Neuronal stem cell (in vitro differentiated cells): ENCODE measurements at regions not wholly inside any gene's neighbourhood (a gene's known extent, or its start where the extent isn't known, plus 50 kb on each side); places are given as distances from the start of the nearest gene placed in this dataset.

Experiments
- DNase-seq: peaks from one replicate; pipeline ENCODE4 v3.0.0-alpha.2; 2013; ENCODE audit warnings: low spot score
- H2AFZ ChIP-seq: one replicate; pipeline ENCODE4 v1.6.1; 2013; ENCODE audit warnings: mild to moderate bottlenecking, low read length, inconsistent platforms
- H2AK5ac ChIP-seq: 2 replicates; pipeline ENCODE4 v1.6.1; 2013; ENCODE audit warnings: low read depth, mild to moderate bottlenecking, inconsistent platforms, low read length, moderate library complexity, mixed read lengths
- H2BK120ac ChIP-seq: 2 replicates; pipeline ENCODE4 v1.6.1; 2013; ENCODE audit warnings: low read depth, mild to moderate bottlenecking, inconsistent platforms, low read length, moderate library complexity, mixed read lengths
- H2BK12ac ChIP-seq: one replicate; pipeline ENCODE4 v1.6.1; 2013; ENCODE audit warnings: low read length, inconsistent platforms
- H2BK15ac ChIP-seq: 2 replicates; pipeline ENCODE4 v1.6.1; 2013; ENCODE audit warnings: mild to moderate bottlenecking, low read length, inconsistent platforms, mixed read lengths
- H2BK5ac ChIP-seq: one replicate; pipeline ENCODE4 v1.6.1; 2013; ENCODE audit warnings: inconsistent platforms, mild to moderate bottlenecking, low read length, moderate library complexity
- H3K14ac ChIP-seq: one replicate; pipeline ENCODE4 v1.6.1; 2013; ENCODE audit warnings: low read length, inconsistent platforms
- H3K18ac ChIP-seq: 2 replicates; pipeline ENCODE4 v1.6.1; 2013; ENCODE audit warnings: low read length, inconsistent platforms
- H3K23ac ChIP-seq: 2 replicates; pipeline ENCODE4 v1.6.1; 2013; ENCODE audit warnings: low read depth, mild to moderate bottlenecking, mixed read lengths, low read length, inconsistent platforms; ENCODE audit not compliant: poor library complexity
- H3K27ac ChIP-seq: replicated peaks from 3 replicates; pipeline ENCODE4 v1.5.1; 2013; ENCODE audit warnings: low read length, inconsistent platforms
- H3K27me3 ChIP-seq, 3 experiments: 2 replicates each; pipeline ENCODE4 v1.6.1; 2013; ENCODE audit warnings: low read length in 3 of 3, mild to moderate bottlenecking in 2 of 3, inconsistent platforms in 1 of 3, low read depth in 1 of 3, mixed read lengths in 1 of 3, moderate library complexity in 1 of 3; ENCODE audit not compliant: control insufficient read depth in 3 of 3, insufficient read depth in 3 of 3
- H3K36me3 ChIP-seq, 2 donors: replicated peaks in 1 of 2; 2 replicates each; pipeline ENCODE4 v1.6.1; 2013; ENCODE audit warnings: low read length in 2 of 2; ENCODE audit not compliant: control insufficient read depth in 2 of 2, insufficient read depth in 2 of 2
- H3K4ac ChIP-seq: 2 replicates; pipeline ENCODE4 v1.6.1; 2013; ENCODE audit warnings: inconsistent platforms, mild to moderate bottlenecking, low read length, moderate library complexity
- H3K4me1 ChIP-seq, 2 donors: 1 replicate in 1 of 2; 2 replicates in 1 of 2; pipeline ENCODE4 v1.6.1; 2013; ENCODE audit warnings: low read length in 2 of 2, low read depth in 1 of 2; ENCODE audit not compliant: control insufficient read depth in 2 of 2, insufficient read depth in 1 of 2
- H3K4me2 ChIP-seq: one replicate; pipeline ENCODE4 v1.6.1; 2013; ENCODE audit warnings: mild to moderate bottlenecking, low read length, inconsistent platforms; ENCODE audit not compliant: insufficient read depth, poor library complexity, severe bottlenecking
- H3K4me3 ChIP-seq, 2 donors: 2 replicates each; pipeline ENCODE4 v1.5.1; 2013; ENCODE audit warnings: low read length in 2 of 2, mild to moderate bottlenecking in 2 of 2, inconsistent platforms in 1 of 2, moderate library complexity in 1 of 2
- H3K79me1 ChIP-seq: one replicate; pipeline ENCODE4 v1.6.1; 2013; ENCODE audit warnings: low read depth, mild to moderate bottlenecking, inconsistent platforms, low read length, moderate library complexity
- H3K9ac ChIP-seq: one replicate; pipeline ENCODE4 v1.6.1; 2013; ENCODE audit warnings: mild to moderate bottlenecking, low read depth, low read length, inconsistent platforms; ENCODE audit not compliant: poor library complexity
- H3K9me3 ChIP-seq, 2 donors: replicated peaks in 1 of 2; 2 replicates each; pipeline versions ENCODE3 to v1.6.1; 2013; ENCODE audit warnings: low read length in 2 of 2, mild to moderate bottlenecking in 2 of 2, inconsistent platforms in 1 of 2, low read depth in 1 of 2, mixed read lengths in 1 of 2, moderate library complexity in 1 of 2; ENCODE audit not compliant: control insufficient read depth in 2 of 2, insufficient read depth in 1 of 2
- H4K8ac ChIP-seq: one replicate; pipeline ENCODE4 v1.6.1; 2013; ENCODE audit warnings: low read depth, mild to moderate bottlenecking, inconsistent platforms, low read length, moderate library complexity
- H4K91ac ChIP-seq: one replicate; pipeline ENCODE4 v1.6.1; 2013; ENCODE audit warnings: low read length, low read depth, mild to moderate bottlenecking, inconsistent platforms; ENCODE audit not compliant: poor library complexity
- WGBS, 2 donors: extraction: QIAGEN DNeasy Blood & Tissue Kit; methylation state at CpG; one replicate each; pipeline ENCODE4 v1.1.7; 2013; ENCODE audit warnings: missing lambda C conversion rate in 2 of 2, mixed read lengths in 1 of 2; ENCODE audit not compliant: insufficient read length in 2 of 2, insufficient replicate concordance in 1 of 2; ENCODE audit errors: extremely low coverage in 2 of 2; 5-methylcytosine and 5-hydroxymethylcytosine counted together

DNA sequence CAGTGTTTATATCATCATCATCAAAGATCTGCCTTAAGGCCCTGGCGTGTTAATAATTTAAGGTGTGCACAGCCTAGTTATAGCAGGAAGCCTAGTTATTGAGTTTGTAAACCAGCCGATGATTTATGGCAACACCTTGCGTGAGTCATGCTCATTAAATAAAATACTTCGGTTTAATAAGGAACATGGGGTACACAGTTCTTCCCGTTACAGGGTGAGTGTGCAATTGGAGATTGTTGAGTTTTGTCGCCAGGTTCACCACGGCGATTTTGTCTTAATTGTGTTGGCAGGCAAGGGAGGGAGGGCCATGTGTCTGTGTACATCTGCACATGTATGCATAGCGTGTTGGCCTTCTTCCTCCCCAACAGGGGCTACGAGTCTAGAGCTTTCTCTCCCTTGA lies 104.0 kb downstream of the TFAP2A start:
- peaks cover 0 to 12% of the 10 kb centered on the region in 2 donors for H3K4me1 ChIP-seq
- H3K27me3 ChIP-seq = no peaks in the 10 kb centered on the region
- H4K91ac ChIP-seq = no peak overlapping the region
- no peak overlapping the region for H2BK120ac ChIP-seq
- WGBS, 2 donors = no CpG with 5 or more reads among the region's 10 CpGs
- H3K14ac ChIP-seq = no peak overlapping the region
- H3K36me3 ChIP-seq = no peaks in the 10 kb centered on the region
- H2BK5ac ChIP-seq = no peak overlapping the region
- no peak overlapping the region for H3K4ac ChIP-seq
- no peak overlapping the region for H3K9ac ChIP-seq
- H2BK12ac ChIP-seq = no peak overlapping the region
- H2AK5ac ChIP-seq = no peak overlapping the region
- no peak overlapping the region for H3K27ac ChIP-seq
- no peaks in the 10 kb centered on the region for H3K79me1 ChIP-seq
- H4K8ac ChIP-seq = no peak overlapping the region
- no peak overlapping the region for H3K4me2 ChIP-seq
- DNase-seq = no peak
- H3K18ac ChIP-seq = no peak overlapping the region
- H3K4me3 ChIP-seq = no peak overlapping the region
- no peaks in the 10 kb centered on the region for H3K9me3 ChIP-seq
- no peak overlapping the region for H2BK15ac ChIP-seq
- no peak overlapping the region for H2AFZ ChIP-seq
- no peak overlapping the region for H3K23ac ChIP-seq

GRCh38 chr6:10310330-10310653 lies 104.6 kb downstream of the TFAP2A start:
- Histone ChIP-seq H3K27me3 (no peaks in the 10 kb centered on the region), H2AK5ac (no peak overlapping the region), H3K14ac (no peak overlapping the region), H3K79me1 (no peaks in the 10 kb centered on the region), H3K4ac (no peak overlapping the region), H2BK12ac (no peak overlapping the region), H4K8ac (no peak overlapping the region), H3K27ac (no peak overlapping the region), H2BK15ac (no peak overlapping the region), H3K9me3 (no peaks in the 10 kb centered on the region), H2BK120ac (no peak overlapping the region), H2BK5ac (no peak overlapping the region), H3K23ac (no peak overlapping the region), H3K4me1 (peaks cover 0 to 11% of the 10 kb centered on the region in 2 donors), H4K91ac (no peak overlapping the region), H2AFZ (no peak overlapping the region), H3K4me3 (no peak overlapping the region), H3K18ac (no peak overlapping the region), H3K36me3 (no peaks in the 10 kb centered on the region), H3K9ac (no peak overlapping the region), H3K4me2 (no peak overlapping the region)
- WGBS, 2 donors = no CpG with 5 or more reads among the region's 4 CpGs
- DNase-seq = no peak

GRCh38 chr6:10309457-10310329 lies 105.2 kb downstream of the TFAP2A start:
- H3K14ac ChIP-seq = no peak overlapping the region
- H2BK12ac ChIP-seq = no peak overlapping the region
- H3K23ac ChIP-seq = no peak overlapping the region
- no peaks in the 10 kb centered on the region for H3K27me3 ChIP-seq
- no peak overlapping the region for H3K4me3 ChIP-seq
- no peak for DNase-seq
- H3K9ac ChIP-seq = no peak overlapping the region
- no peak overlapping the region for H4K91ac ChIP-seq
- no peak overlapping the region for H3K18ac ChIP-seq
- no peak overlapping the region for H3K4ac ChIP-seq
- WGBS, 2 donors = no CpG with 5 or more reads among the region's 7 CpGs
- no peak overlapping the region for H2BK120ac ChIP-seq
- H3K4me1 ChIP-seq = peaks cover 0 to 10% of the 10 kb centered on the region in 2 donors
- no peak overlapping the region for H3K4me2 ChIP-seq
- H3K36me3 ChIP-seq = no peaks in the 10 kb centered on the region
- no peak overlapping the region for H2BK5ac ChIP-seq
- H2AFZ ChIP-seq = no peak overlapping the region
- no peak overlapping the region for H2BK15ac ChIP-seq
- H3K9me3 ChIP-seq = no peaks in the 10 kb centered on the region
- no peak overlapping the region for H4K8ac ChIP-seq
- H2AK5ac ChIP-seq = no peak overlapping the region
- H3K79me1 ChIP-seq = no peaks in the 10 kb centered on the region
- H3K27ac ChIP-seq = no peak overlapping the region

DNA sequence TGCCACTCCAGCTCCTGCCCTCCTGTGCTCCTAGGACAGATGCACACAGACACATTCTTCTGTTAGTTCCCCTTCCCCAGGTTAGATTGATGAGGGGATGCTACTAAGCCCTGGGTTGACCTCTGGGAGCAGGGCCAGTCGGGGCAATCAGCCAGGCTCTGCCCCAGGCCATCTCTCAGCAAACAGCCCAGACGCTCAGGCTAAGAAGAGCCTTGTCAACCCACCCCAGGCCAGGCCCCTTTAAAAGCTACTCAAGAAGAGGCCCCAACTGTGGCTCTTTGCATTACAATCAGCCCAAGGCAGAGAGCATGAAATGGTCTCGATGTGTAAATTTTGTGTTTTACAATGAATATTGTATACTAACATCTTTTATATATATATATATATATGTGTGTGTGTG lies 107.4 kb downstream of the TFAP2A start:
- Histone ChIP-seq H2BK120ac (no peak overlapping the region), H2BK5ac (no peak overlapping the region), H3K36me3 (no peaks in the 10 kb centered on the region), H3K9ac (no peak overlapping the region), H3K18ac (peak overlapping the region; percentile 44), H3K23ac (no peak overlapping the region), H4K91ac (no peak overlapping the region), H3K4me2 (no peak overlapping the region), H2AFZ (no peak overlapping the region), H3K79me1 (no peaks in the 10 kb centered on the region), H3K4me3 (no peak overlapping the region), H4K8ac (no peak overlapping the region), H3K4me1 (peaks cover 0 to 13% of the 10 kb centered on the region in 2 donors), H3K9me3 (no peaks in the 10 kb centered on the region), H2BK15ac (peak overlapping the region; percentile 88), H3K27me3 (no peaks in the 10 kb centered on the region), H3K4ac (no peak overlapping the region), H3K27ac (no peak overlapping the region), H2AK5ac (no peak overlapping the region), H3K14ac (no peak overlapping the region), H2BK12ac (no peak overlapping the region)
- WGBS, 2 donors = no CpG with 5 or more reads among the region's 3 CpGs
- no peak for DNase-seq
